ENCODE measurements at regions not wholly inside any gene's neighbourhood (a gene's known extent, or its start where the extent isn't known, plus 50 kb on each side); places are given as distances from the start of the nearest gene placed in this dataset.

DNA sequence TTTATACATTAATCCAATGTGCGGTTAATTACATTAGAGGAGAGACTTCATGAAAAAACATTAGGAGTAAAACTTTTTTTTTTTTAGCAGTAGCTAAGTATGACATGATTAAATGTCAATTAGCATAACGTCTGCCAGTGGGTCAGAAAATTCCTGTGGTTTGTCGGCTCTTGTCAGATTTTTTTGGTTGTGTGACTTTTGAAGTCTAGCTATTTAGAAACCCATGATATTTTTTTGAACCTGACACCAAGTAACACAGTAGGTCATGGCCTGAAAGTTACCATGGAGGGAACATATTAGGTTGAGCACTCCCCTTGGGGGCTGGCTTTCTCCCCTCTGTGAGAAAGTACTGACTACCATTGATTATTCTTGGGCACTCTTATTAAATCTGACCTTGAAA lies 84.8 kb upstream of the ALDH1A1 start:
- no peak for TF ChIP-seq POLR2A (IDR thresholded peaks at IDR 0.05; ENCODE audit: low read depth, low read length)
- TF ChIP-seq POLR2AphosphoS5 (IDR thresholded peaks at IDR 0.05; ENCODE audit: low read depth, low read length): no peak
- TF ChIP-seq TAF1 (IDR thresholded peaks at IDR 0.05; ENCODE audit: borderline replicate concordance, low read depth, low read length): no peak
